Fibroblast of lung (primary cell): ENCODE measurements at regions not wholly inside any gene's neighbourhood (a gene's known extent, or its start where the extent isn't known, plus 50 kb on each side); places are given as distances from the start of the nearest gene placed in this dataset.

ENCODE experiments used
- DNase-seq, 2 donors: peaks; one replicate each; pipeline versions ENCODE4 v3.0.0 to v3.0.0-alpha.2; 2010; ENCODE audit warnings: low read depth in 2 of 2
- H2AFZ ChIP-seq: 2 replicates; pipeline ENCODE4 v1.5.1; 2012; ENCODE audit warnings: low read length, control low read depth, inconsistent platforms
- H3K27ac ChIP-seq: 2 replicates; pipeline ENCODE4 v1.5.1; 2011; ENCODE audit warnings: low read length, control low read depth; ENCODE audit not compliant: insufficient read depth
- H3K27me3 ChIP-seq: 2 replicates; pipeline ENCODE4 v1.5.1; 2011; ENCODE audit warnings: mild to moderate bottlenecking, low read length; ENCODE audit not compliant: control insufficient read depth, insufficient read depth
- H3K36me3 ChIP-seq: 2 replicates; pipeline ENCODE4 v1.5.1; 2011; ENCODE audit warnings: low read length; ENCODE audit not compliant: control insufficient read depth, insufficient read depth
- H3K4me1 ChIP-seq: 2 replicates; pipeline ENCODE4 v1.5.1; 2011; ENCODE audit warnings: low read length; ENCODE audit not compliant: control insufficient read depth, insufficient read depth; ENCODE audit errors: extremely low read depth
- H3K4me2 ChIP-seq: 2 replicates; pipeline ENCODE4 v1.5.1; 2011; ENCODE audit warnings: low read length, control low read depth; ENCODE audit not compliant: insufficient read depth; ENCODE audit errors: extremely low read depth
- H3K4me3 ChIP-seq, 4 experiments: fragments of 200-600 bp in 1 of 4; sonication (generic) in 1 of 4; replicated peaks in 1 of 4; 2 replicates each; pipeline ENCODE4 v1.5.1; 2011 to 2016; ENCODE audit warnings: low read length in 4 of 4, low read depth in 3 of 4, mild to moderate bottlenecking in 3 of 4, control low read depth in 2 of 4, inconsistent platforms in 1 of 4, mixed read lengths in 1 of 4; ENCODE audit not compliant: insufficient read depth in 1 of 4; ENCODE audit errors: control extremely low read depth in 1 of 4
- H3K79me2 ChIP-seq: 2 replicates; pipeline ENCODE4 v1.5.1; 2012; ENCODE audit warnings: mild to moderate bottlenecking, low read length, inconsistent platforms; ENCODE audit not compliant: control insufficient read depth, insufficient read depth
- H3K9ac ChIP-seq: 2 replicates; pipeline ENCODE4 v1.5.1; 2011; ENCODE audit warnings: mild to moderate bottlenecking, low read length, control low read depth; ENCODE audit not compliant: insufficient read depth
- H3K9me3 ChIP-seq: 2 replicates; pipeline ENCODE4 v1.5.1; 2012; ENCODE audit warnings: low read depth, low read length; ENCODE audit not compliant: control insufficient read depth, insufficient read depth
- H4K20me1 ChIP-seq: 2 replicates; pipeline ENCODE4 v1.5.1; 2011; ENCODE audit warnings: low read length; ENCODE audit not compliant: control insufficient read depth, insufficient read depth; ENCODE audit errors: extremely low read depth
- CTCF ChIP-seq, 2 donors: IDR thresholded peaks in 1 of 2; conservative IDR thresholded peaks in 1 of 2; 1 replicate in 1 of 2; 2 replicates in 1 of 2; pipeline ENCODE4 v1.5.1; 2011 to 2012; ENCODE audit warnings: low read length in 2 of 2, control low read depth in 1 of 2, inconsistent platforms in 1 of 2, low read depth in 1 of 2, mild to moderate bottlenecking in 1 of 2
- EZH2 ChIP-seq: IDR thresholded peaks from 2 replicates; pipeline ENCODE4 v1.5.1; 2012; ENCODE audit warnings: low read length, control low read depth, mild to moderate bottlenecking; ENCODE audit errors: missing control alignments

- Histone ChIP-seq H2AFZ (no peak overlapping the region), H3K79me2 (no peaks in the 10 kb centered on the region), H3K27ac (no peak overlapping the region), H3K9me3 (no peaks in the 10 kb centered on the region), H3K27me3 (no peaks in the 10 kb centered on the region), H3K4me1 (no peaks in the 10 kb centered on the region), H3K4me2 (no peak overlapping the region), H3K9ac (no peak overlapping the region), H3K36me3 (no peaks in the 10 kb centered on the region), H4K20me1 (no peaks in the 10 kb centered on the region), H3K4me3 (no peak overlapping the region)
- TF ChIP-seq EZH2 (no peak), CTCF (conservative IDR thresholded peaks at IDR 0.05 in 1 of 2, IDR thresholded peaks at IDR 0.05 in 1 of 2; ENCODE audit: low read depth in 1 of 2, low read length in 2 of 2) (no peak)
- DNase-seq, result peak in 1 of 2 donors; percentile 8
These were observed 1389.6 kb downstream of the CDH8 start for GRCh38 chr16:60646631-60647030.

- H3K4me2 ChIP-seq, result no peak overlapping the region
- no peaks in the 10 kb centered on the region for H4K20me1 ChIP-seq
- no peaks in the 10 kb centered on the region for H3K9me3 ChIP-seq
- no peaks in the 10 kb centered on the region for H3K36me3 ChIP-seq
- no peak overlapping the region for H3K4me3 ChIP-seq
- H2AFZ ChIP-seq, result no peak overlapping the region
- no peaks in the 10 kb centered on the region for H3K79me2 ChIP-seq
- TF ChIP-seq EZH2 (no peak), CTCF (conservative IDR thresholded peaks at IDR 0.05 in 1 of 2, IDR thresholded peaks at IDR 0.05 in 1 of 2; ENCODE audit: low read depth in 1 of 2, low read length in 2 of 2) (no peak)
- H3K27me3 ChIP-seq, result no peaks in the 10 kb centered on the region
- DNase-seq, result no peak
- no peak overlapping the region for H3K9ac ChIP-seq
- H3K27ac ChIP-seq, result no peak overlapping the region
- no peaks in the 10 kb centered on the region for H3K4me1 ChIP-seq
These were observed 1390.7 kb downstream of the CDH8 start for GRCh38 chr16:60645541-60645940.

GRCh38 chr16:60642956-60643355, 1393.3 kb downstream of the CDH8 start:
- Histone ChIP-seq H3K27me3 (no peaks in the 10 kb centered on the region), H4K20me1 (no peaks in the 10 kb centered on the region), H3K36me3 (no peaks in the 10 kb centered on the region), H3K9me3 (no peaks in the 10 kb centered on the region), H2AFZ (no peak overlapping the region), H3K79me2 (no peaks in the 10 kb centered on the region), H3K4me3 (no peak overlapping the region), H3K4me2 (no peak overlapping the region), H3K27ac (no peak overlapping the region), H3K9ac (no peak overlapping the region), H3K4me1 (no peaks in the 10 kb centered on the region)
- TF ChIP-seq EZH2 (no peak), CTCF (conservative IDR thresholded peaks at IDR 0.05 in 1 of 2, IDR thresholded peaks at IDR 0.05 in 1 of 2; ENCODE audit: low read depth in 1 of 2, low read length in 2 of 2) (no peak)
- DNase-seq, result peak in 1 of 2 donors; percentile 91
